Activated B cell treated with CpG ODN at 0.5 μM for 24 hours (primary cell): ENCODE measurements at regions not wholly inside any gene's neighbourhood (a gene's known extent, or its start where the extent isn't known, plus 50 kb on each side); places are given as distances from the start of the nearest gene placed in this dataset.

Experiments used
- ATAC-seq: fragments of 200-7000 bp; cut with Tn5 transposase; one replicate; pipeline ENCODE4 v1.10.0; 2021; ENCODE audit warnings: low read depth, mild to moderate bottlenecking, moderate library complexity
- CTCF ChIA-PET: fragments of 350-600 bp; sonication (Branson Sonifier 250); formaldehyde crosslinking; loops from one replicate; lab custom pipeline; 2021; ENCODE audit warnings: antibody characterized with exemption; lab: Charles Lee
- POLR2A ChIA-PET: fragments of 350-600 bp; sonication (Branson Sonifier 250); formaldehyde crosslinking; loops from one replicate; lab custom pipeline; 2021; ENCODE audit warnings: antibody characterized with exemption; lab: Charles Lee
- DNase-seq: peaks from one replicate; pipeline ENCODE4 v3.0.0; 2022
- H3K27ac Mint-ChIP-seq: one replicate; pipeline ENCODE4 v1.8.0; 2020; ENCODE audit warnings: mixed read lengths
- H3K27me3 Mint-ChIP-seq: one replicate; pipeline ENCODE4 v1.8.0; 2021; ENCODE audit warnings: mixed read lengths
- H3K36me3 Mint-ChIP-seq: one replicate; pipeline ENCODE4 v1.8.0; 2021; ENCODE audit warnings: low read depth, mixed read lengths
- H3K4me1 Mint-ChIP-seq: one replicate; pipeline ENCODE4 v1.8.0; 2021; ENCODE audit warnings: mixed read lengths
- H3K4me3 Mint-ChIP-seq: one replicate; pipeline ENCODE4 v1.8.0; 2020; ENCODE audit warnings: mild to moderate bottlenecking, mixed read lengths
- H3K9me3 Mint-ChIP-seq: one replicate; pipeline ENCODE4 v1.8.0; 2020; ENCODE audit warnings: mixed read lengths
- CTCF ChIP-seq: fragments of 200-600 bp; IDR thresholded peaks from one replicate; pipeline ENCODE4 v1.8.0; 2022; ENCODE audit warnings: antibody characterized with exemption, mild to moderate bottlenecking
- intact Hi-C: fragments of 100-400 bp; cut with micrococcal nuclease; formaldehyde crosslinking; loops from one replicate; pipeline ENCODE4 v1.15.1; 2024

- no peak for TF ChIP-seq CTCF
- Mint-ChIP-seq H3K9me3 (peaks cover 5% of the 10 kb centered on the region), H3K4me3 (no peak overlapping the region), H3K36me3 (no peaks in the 10 kb centered on the region), H3K27ac (no peak overlapping the region), H3K4me1 (no peaks in the 10 kb centered on the region), H3K27me3 (no peaks in the 10 kb centered on the region)
- ChIA-PET CTCF (no interaction called here), POLR2A (no interaction called here)
- intact Hi-C loops, result no loop called here
- ATAC-seq (no peak), DNase-seq (no peak)
Measured at GRCh38 chr4:65089666-65090065, 580.6 kb downstream of the EPHA5 start.

GRCh38 chr4:65083076-65083475, 587.2 kb downstream of the EPHA5 start:
- Mint-ChIP-seq H3K36me3 (no peaks in the 10 kb centered on the region), H3K27me3 (no peaks in the 10 kb centered on the region), H3K9me3 (peaks cover 7% of the 10 kb centered on the region), H3K4me1 (no peaks in the 10 kb centered on the region), H3K4me3 (no peak overlapping the region), H3K27ac (no peak overlapping the region)
- no peak for DNase-seq
- TF ChIP-seq CTCF, result no peak
- ChIA-PET CTCF (no interaction called here), POLR2A (no interaction called here)
- intact Hi-C loops, result no loop called here
- no peak for ATAC-seq

GRCh38 chr4:65071564-65071963, 598.7 kb downstream of the EPHA5 start:
- DNase-seq, result no peak
- ATAC-seq, result no peak
- no peaks in the 10 kb centered on the region for H3K4me1 Mint-ChIP-seq
- no peak overlapping the region for H3K27ac Mint-ChIP-seq
- CTCF ChIA-PET, result no interaction called here
- no peaks in the 10 kb centered on the region for H3K27me3 Mint-ChIP-seq
- intact Hi-C loops, result no loop called here
- POLR2A ChIA-PET, result no interaction called here
- no peaks in the 10 kb centered on the region for H3K36me3 Mint-ChIP-seq
- H3K9me3 Mint-ChIP-seq, result no peaks in the 10 kb centered on the region
- no peak for TF ChIP-seq CTCF
- no peak overlapping the region for H3K4me3 Mint-ChIP-seq

DNA sequence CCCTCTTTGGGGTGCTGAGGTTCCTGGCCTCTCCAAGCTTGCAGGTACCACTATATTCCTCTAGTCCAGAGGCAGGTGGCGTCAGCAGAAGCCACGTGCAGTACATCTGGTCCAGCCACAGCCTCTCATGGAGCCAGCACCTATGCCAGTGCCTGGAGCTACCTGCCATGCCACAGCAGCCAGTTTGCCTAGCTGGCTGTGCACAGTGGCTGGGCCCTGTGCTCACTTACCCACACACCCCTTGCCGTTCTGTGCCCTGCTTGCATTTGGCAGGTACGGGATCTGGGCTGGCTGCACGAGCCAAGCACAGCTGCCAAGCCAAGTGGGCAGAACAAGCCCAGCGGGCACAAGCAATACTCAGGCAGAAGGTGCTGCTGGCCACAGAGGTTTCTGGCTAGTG, 601.1 kb downstream of the EPHA5 start:
- CTCF ChIA-PET, result no interaction called here

GRCh38 chr4:65066106-65066505, 604.2 kb downstream of the EPHA5 start:
- no peak overlapping the region for H3K4me3 Mint-ChIP-seq
- CTCF ChIA-PET, result no interaction called here
- H3K9me3 Mint-ChIP-seq, result peaks cover 3% of the 10 kb centered on the region
- H3K4me1 Mint-ChIP-seq, result no peaks in the 10 kb centered on the region
- DNase-seq (no peak), ATAC-seq (no peak)
- intact Hi-C loops, result no loop called here
- POLR2A ChIA-PET, result no interaction called here
- TF ChIP-seq CTCF, result no peak
- H3K27me3 Mint-ChIP-seq, result no peaks in the 10 kb centered on the region
- no peak overlapping the region for H3K27ac Mint-ChIP-seq
- H3K36me3 Mint-ChIP-seq, result no peaks in the 10 kb centered on the region

More for the DNA sequence above, 601.1 kb downstream of the EPHA5 start:
- DNase-seq, result no peak
- H3K36me3 Mint-ChIP-seq, result no peaks in the 10 kb centered on the region
- peaks cover 3% of the 10 kb centered on the region for H3K9me3 Mint-ChIP-seq
- no peak for TF ChIP-seq CTCF
- H3K27me3 Mint-ChIP-seq, result no peaks in the 10 kb centered on the region
- no peak for ATAC-seq
- intact Hi-C loops, result no loop called here
- H3K27ac Mint-ChIP-seq, result no peak overlapping the region
- H3K4me1 Mint-ChIP-seq, result no peaks in the 10 kb centered on the region
- H3K4me3 Mint-ChIP-seq, result no peak overlapping the region
- POLR2A ChIA-PET, result no interaction called here
